ENCODE measurements at regions not wholly inside any gene's neighbourhood (a gene's known extent, or its start where the extent isn't known, plus 50 kb on each side); places are given as distances from the start of the nearest gene placed in this dataset.

GRCh38 chr22:47841156-47841555 lies 1078.7 kb downstream of the TBC1D22A start:
- no peak for DNase-seq (ENCODE audit: low read depth)

GRCh38 chr22:47839595-47840227 lies 1077.3 kb downstream of the TBC1D22A start:
- DNase-seq (ENCODE audit: low read depth), result no peak

- peak; percentile 19 for DNase-seq (ENCODE audit: low read depth)
Observed at GRCh38 chr22:47837703-47838102, 1075.3 kb downstream of the TBC1D22A start.

GRCh38 chr22:47836957-47837356 lies 1074.5 kb downstream of the TBC1D22A start:
- DNase-seq (ENCODE audit: low read depth), result peak; percentile 58

- DNase-seq (ENCODE audit: low read depth), result peak; percentile 84
Observed at GRCh38 chr22:47835726-47836125, 1073.3 kb downstream of the TBC1D22A start.

- no peak for DNase-seq (ENCODE audit: low read depth)
Observed at GRCh38 chr22:47826016-47826415, 1063.6 kb downstream of the TBC1D22A start.

- DNase-seq (ENCODE audit: low read depth), result no peak
Observed at GRCh38 chr22:47822422-47822821, 1060.0 kb downstream of the TBC1D22A start.

- no peak for DNase-seq (ENCODE audit: low read depth)
Observed at GRCh38 chr22:47818496-47818895, 1056.0 kb downstream of the TBC1D22A start.

- DNase-seq (ENCODE audit: low read depth), result no peak
Observed at GRCh38 chr22:47817380-47817779, 1054.9 kb downstream of the TBC1D22A start.

- DNase-seq (ENCODE audit: low read depth), result no peak
Observed at GRCh38 chr22:47816863-47817210, 1054.4 kb downstream of the TBC1D22A start.

- DNase-seq (ENCODE audit: low read depth), result no peak
Observed at GRCh38 chr22:47816121-47816862, 1053.8 kb downstream of the TBC1D22A start.

GRCh38 chr22:47814474-47814873 lies 1052.0 kb downstream of the TBC1D22A start:
- DNase-seq (ENCODE audit: low read depth), result no peak

- no peak for DNase-seq (ENCODE audit: low read depth)
Observed at GRCh38 chr22:47813661-47814060, 1051.2 kb downstream of the TBC1D22A start.

- no peak for DNase-seq (ENCODE audit: low read depth)
Observed at GRCh38 chr22:47811971-47812370, 1049.5 kb downstream of the TBC1D22A start.

GRCh38 chr22:47810505-47811500 lies 1048.4 kb downstream of the TBC1D22A start:
- no peak for DNase-seq (ENCODE audit: low read depth)

- DNase-seq (ENCODE audit: low read depth), result no peak
Observed at GRCh38 chr22:47808886-47809620, 1046.6 kb downstream of the TBC1D22A start.

GRCh38 chr22:47808236-47808635 lies 1045.8 kb downstream of the TBC1D22A start:
- no peak for DNase-seq (ENCODE audit: low read depth)

- DNase-seq (ENCODE audit: low read depth), result no peak
Observed at GRCh38 chr22:47807506-47807905, 1045.1 kb downstream of the TBC1D22A start.

GRCh38 chr22:47806894-47807293 lies 1044.4 kb downstream of the TBC1D22A start:
- DNase-seq (ENCODE audit: low read depth), result no peak

- DNase-seq (ENCODE audit: low read depth), result no peak
Observed at GRCh38 chr22:47805394-47805935, 1043.0 kb downstream of the TBC1D22A start.

GRCh38 chr22:47804281-47804680 lies 1041.8 kb downstream of the TBC1D22A start:
- no peak for DNase-seq (ENCODE audit: low read depth)
